ENCODE measurements at regions not wholly inside any gene's neighbourhood (a gene's known extent, or its start where the extent isn't known, plus 50 kb on each side); places are given as distances from the start of the nearest gene placed in this dataset.

- Histone ChIP-seq H3K27ac (ENCODE audit: low read length) (no peak overlapping the region), H3K27me3 (ENCODE audit: control insufficient read depth, insufficient read depth) (no peaks in the 10 kb centered on the region), H3K4me3 (ENCODE audit: low read length) (no peak overlapping the region), H3K9me3 (ENCODE audit: control insufficient read depth, low read length) (no peaks in the 10 kb centered on the region), H3K4me1 (ENCODE audit: control insufficient read depth, insufficient read depth, low read length) (no peaks in the 10 kb centered on the region)
- intact Hi-C loops (cut with DNase I) = no loop called here
- ATAC-seq (no peak), DNase-seq (no peak)
- 74% methylated on average over 4 of the region's 4 CpGs for WGBS
These were observed 497.1 kb downstream of the PTPRC start for GRCh38 chr1:199135901-199136300.

GRCh38 chr1:199138061-199138460 is 499.2 kb downstream of the PTPRC start:
- Histone ChIP-seq H3K27ac (ENCODE audit: low read length) (no peak overlapping the region), H3K4me3 (ENCODE audit: low read length) (no peak overlapping the region), H3K27me3 (ENCODE audit: control insufficient read depth, insufficient read depth) (no peaks in the 10 kb centered on the region), H3K9me3 (ENCODE audit: control insufficient read depth, low read length) (no peaks in the 10 kb centered on the region), H3K4me1 (ENCODE audit: control insufficient read depth, insufficient read depth, low read length) (no peaks in the 10 kb centered on the region)
- WGBS = 98% methylated on average over 1 of the region's 1 CpG
- no peak for DNase-seq
- ATAC-seq = no peak
- intact Hi-C loops (cut with DNase I) = no loop called here

- 97% methylated on average over 2 of the region's 2 CpGs for WGBS
- no peaks in the 10 kb centered on the region for H3K9me3 ChIP-seq (ENCODE audit: control insufficient read depth, low read length)
- intact Hi-C loops (cut with DNase I) = no loop called here
- no peaks in the 10 kb centered on the region for H3K27me3 ChIP-seq (ENCODE audit: control insufficient read depth, insufficient read depth)
- no peak overlapping the region for H3K4me3 ChIP-seq (ENCODE audit: low read length)
- H3K27ac ChIP-seq (ENCODE audit: low read length) = no peak overlapping the region
- DNase-seq = no peak
- no peak for ATAC-seq
- no peaks in the 10 kb centered on the region for H3K4me1 ChIP-seq (ENCODE audit: control insufficient read depth, insufficient read depth, low read length)
These were observed 510.8 kb downstream of the PTPRC start for GRCh38 chr1:199149591-199149990.

- H3K27me3 ChIP-seq (ENCODE audit: control insufficient read depth, insufficient read depth) = no peaks in the 10 kb centered on the region
- intact Hi-C loops (cut with DNase I) = no loop called here
- no peaks in the 10 kb centered on the region for H3K4me1 ChIP-seq (ENCODE audit: control insufficient read depth, insufficient read depth, low read length)
- no peak overlapping the region for H3K4me3 ChIP-seq (ENCODE audit: low read length)
- ATAC-seq (no peak), DNase-seq (no peak)
- 99% methylated on average over 1 of the region's 1 CpG for WGBS
- no peaks in the 10 kb centered on the region for H3K9me3 ChIP-seq (ENCODE audit: control insufficient read depth, low read length)
- no peak overlapping the region for H3K27ac ChIP-seq (ENCODE audit: low read length)
These were observed 511.9 kb downstream of the PTPRC start for GRCh38 chr1:199150756-199151155.

- H3K9me3 ChIP-seq (ENCODE audit: control insufficient read depth, low read length) = no peaks in the 10 kb centered on the region
- no peaks in the 10 kb centered on the region for H3K4me1 ChIP-seq (ENCODE audit: control insufficient read depth, insufficient read depth, low read length)
- no peak overlapping the region for H3K4me3 ChIP-seq (ENCODE audit: low read length)
- ATAC-seq (no peak), DNase-seq (no peak)
- H3K27ac ChIP-seq (ENCODE audit: low read length) = no peak overlapping the region
- H3K27me3 ChIP-seq (ENCODE audit: control insufficient read depth, insufficient read depth) = no peaks in the 10 kb centered on the region
- WGBS = 77% methylated on average over 6 of the region's 6 CpGs
- intact Hi-C loops (cut with DNase I) = no loop called here
These were observed 513.0 kb downstream of the PTPRC start for GRCh38 chr1:199151634-199152425.

GRCh38 chr1:199152676-199153075 is 513.8 kb downstream of the PTPRC start:
- ATAC-seq (no peak), DNase-seq (no peak)
- H3K4me3 ChIP-seq (ENCODE audit: low read length) = no peak overlapping the region
- intact Hi-C loops (cut with DNase I) = no loop called here
- WGBS = 66% methylated on average over 4 of the region's 4 CpGs
- H3K9me3 ChIP-seq (ENCODE audit: control insufficient read depth, low read length) = no peaks in the 10 kb centered on the region
- H3K27ac ChIP-seq (ENCODE audit: low read length) = no peak overlapping the region
- no peaks in the 10 kb centered on the region for H3K4me1 ChIP-seq (ENCODE audit: control insufficient read depth, insufficient read depth, low read length)
- H3K27me3 ChIP-seq (ENCODE audit: control insufficient read depth, insufficient read depth) = no peaks in the 10 kb centered on the region

GRCh38 chr1:199155166-199156019 is 516.6 kb downstream of the PTPRC start:
- H3K9me3 ChIP-seq (ENCODE audit: control insufficient read depth, low read length) = no peaks in the 10 kb centered on the region
- 91% methylated on average over 3 of the region's 3 CpGs for WGBS
- DNase-seq (no peak), ATAC-seq (no peak)
- H3K4me3 ChIP-seq (ENCODE audit: low read length) = no peak overlapping the region
- H3K27me3 ChIP-seq (ENCODE audit: control insufficient read depth, insufficient read depth) = no peaks in the 10 kb centered on the region
- no peak overlapping the region for H3K27ac ChIP-seq (ENCODE audit: low read length)
- H3K4me1 ChIP-seq (ENCODE audit: control insufficient read depth, insufficient read depth, low read length) = no peaks in the 10 kb centered on the region
- intact Hi-C loops (cut with DNase I) = loop anchor here in 1 of 4 donors (5.0 kb wide), 1 partner anchor 328 kb away; no protein-coding TSS in a partner anchor

- Histone ChIP-seq H3K4me3 (ENCODE audit: low read length) (no peak overlapping the region), H3K4me1 (ENCODE audit: control insufficient read depth, insufficient read depth, low read length) (no peaks in the 10 kb centered on the region), H3K27ac (ENCODE audit: low read length) (no peak overlapping the region), H3K9me3 (ENCODE audit: control insufficient read depth, low read length) (no peaks in the 10 kb centered on the region), H3K27me3 (ENCODE audit: control insufficient read depth, insufficient read depth) (no peaks in the 10 kb centered on the region)
- DNase-seq (no peak), ATAC-seq (no peak)
- intact Hi-C loops (cut with DNase I) = loop anchor here in 1 of 4 donors (5.0 kb wide), 1 partner anchor 330 kb away; no protein-coding TSS in a partner anchor
These were observed 518.7 kb downstream of the PTPRC start for GRCh38 chr1:199157494-199157893.

GRCh38 chr1:199160521-199161318 is 521.9 kb downstream of the PTPRC start:
- ATAC-seq (no peak), DNase-seq (no peak)
- intact Hi-C loops (cut with DNase I) = no loop called here
- Histone ChIP-seq H3K4me3 (ENCODE audit: low read length) (no peak overlapping the region), H3K27ac (ENCODE audit: low read length) (no peak overlapping the region), H3K4me1 (ENCODE audit: control insufficient read depth, insufficient read depth, low read length) (no peaks in the 10 kb centered on the region), H3K9me3 (ENCODE audit: control insufficient read depth, low read length) (no peaks in the 10 kb centered on the region), H3K27me3 (ENCODE audit: control insufficient read depth, insufficient read depth) (no peaks in the 10 kb centered on the region)
- WGBS = 80% methylated on average over 1 of the region's 1 CpG

GRCh38 chr1:199161319-199161680 is 522.5 kb downstream of the PTPRC start:
- DNase-seq (no peak), ATAC-seq (no peak)
- H3K27me3 ChIP-seq (ENCODE audit: control insufficient read depth, insufficient read depth) = no peaks in the 10 kb centered on the region
- intact Hi-C loops (cut with DNase I) = no loop called here
- H3K4me1 ChIP-seq (ENCODE audit: control insufficient read depth, insufficient read depth, low read length) = no peaks in the 10 kb centered on the region
- no peak overlapping the region for H3K27ac ChIP-seq (ENCODE audit: low read length)
- no peaks in the 10 kb centered on the region for H3K9me3 ChIP-seq (ENCODE audit: control insufficient read depth, low read length)
- no peak overlapping the region for H3K4me3 ChIP-seq (ENCODE audit: low read length)

Measured in right cardiac atrium (tissue), 5 donors.